ENCODE measurements at regions not wholly inside any gene's neighbourhood (a gene's known extent, or its start where the extent isn't known, plus 50 kb on each side); places are given as distances from the start of the nearest gene placed in this dataset.

DNA sequence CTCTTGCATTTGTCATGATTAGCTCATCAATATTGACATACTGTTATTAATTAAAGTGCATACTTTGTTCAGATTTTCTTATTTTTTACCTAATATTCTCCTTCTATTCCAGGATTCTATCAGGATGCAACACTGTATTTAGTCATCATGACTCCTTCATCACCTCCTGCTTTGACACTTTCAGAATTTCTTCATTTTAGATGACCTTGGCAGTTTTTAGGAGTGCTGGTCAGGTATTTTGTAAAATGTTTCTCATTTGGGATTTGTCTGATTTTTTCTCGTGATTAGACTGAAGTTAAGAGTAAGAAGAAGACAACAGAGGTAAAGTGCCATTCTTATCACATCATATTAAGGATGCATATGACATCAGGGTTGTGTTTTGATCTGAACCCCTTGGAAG lies 167.0 kb upstream of the FOXG1 start:
- Mint-ChIP-seq H3K27me3 (no peaks in the 10 kb centered on the region), H3K27ac (no peak overlapping the region), H3K9me3 (ENCODE audit: insufficient read depth) (no peaks in the 10 kb centered on the region), H3K4me3 (no peak overlapping the region), H3K4me1 (no peaks in the 10 kb centered on the region)
- no peaks in the 10 kb centered on the region for H3K79me2 ChIP-seq (ENCODE audit: control insufficient read depth, insufficient read depth, low read length)
- H3K4me1 ChIP-seq (ENCODE audit: control insufficient read depth in 2 of 2, insufficient read depth in 2 of 2, low read length in 2 of 2) = no peaks in the 10 kb centered on the region
- ChIA-PET CTCF (no interaction called here), POLR2A (no interaction called here)
- no peak overlapping the region for H3K9ac ChIP-seq (ENCODE audit: low read length)
- no peak overlapping the region for H3K4me3 ChIP-seq (ENCODE audit: control extremely low read depth in 1 of 5, extremely low read depth in 1 of 5, insufficient read depth in 1 of 5, low read depth in 2 of 5, low read length in 4 of 5)
- TF ChIP-seq, protein P1, sequence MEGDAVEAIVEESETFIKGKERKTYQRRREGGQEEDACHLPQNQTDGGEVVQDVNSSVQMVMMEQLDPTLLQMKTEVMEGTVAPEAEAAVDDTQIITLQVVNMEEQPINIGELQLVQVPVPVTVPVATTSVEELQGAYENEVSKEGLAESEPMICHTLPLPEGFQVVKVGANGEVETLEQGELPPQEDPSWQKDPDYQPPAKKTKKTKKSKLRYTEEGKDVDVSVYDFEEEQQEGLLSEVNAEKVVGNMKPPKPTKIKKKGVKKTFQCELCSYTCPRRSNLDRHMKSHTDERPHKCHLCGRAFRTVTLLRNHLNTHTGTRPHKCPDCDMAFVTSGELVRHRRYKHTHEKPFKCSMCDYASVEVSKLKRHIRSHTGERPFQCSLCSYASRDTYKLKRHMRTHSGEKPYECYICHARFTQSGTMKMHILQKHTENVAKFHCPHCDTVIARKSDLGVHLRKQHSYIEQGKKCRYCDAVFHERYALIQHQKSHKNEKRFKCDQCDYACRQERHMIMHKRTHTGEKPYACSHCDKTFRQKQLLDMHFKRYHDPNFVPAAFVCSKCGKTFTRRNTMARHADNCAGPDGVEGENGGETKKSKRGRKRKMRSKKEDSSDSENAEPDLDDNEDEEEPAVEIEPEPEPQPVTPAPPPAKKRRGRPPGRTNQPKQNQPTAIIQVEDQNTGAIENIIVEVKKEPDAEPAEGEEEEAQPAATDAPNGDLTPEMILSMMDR (IDR thresholded peaks at IDR 0.05) = no peak
- TF ChIP-seq EZH2 (IDR thresholded peaks at IDR 0.05; ENCODE audit: borderline replicate concordance, insufficient read depth, low read depth, low read length, poor library complexity, severe bottlenecking) = no peak
- H3K27me3 ChIP-seq (replicated peaks in 1 of 4; ENCODE audit: control extremely low read depth in 1 of 4, control insufficient read depth in 3 of 4, insufficient read depth in 4 of 4, low read length in 3 of 4) = no peaks in the 10 kb centered on the region
- H3K4me2 ChIP-seq (replicated peaks; ENCODE audit: low read depth, low read length, poor library complexity, severe bottlenecking) = no peak overlapping the region
- H3K27ac ChIP-seq (ENCODE audit: low read length in 2 of 2) = no peak overlapping the region
- DNase-seq (no peak), ATAC-seq (ENCODE audit: low read depth) (no peak)
- H4K20me1 ChIP-seq (ENCODE audit: control insufficient read depth, insufficient read depth, low read length, poor library complexity, severe bottlenecking) = no peaks in the 10 kb centered on the region
- no CpG with 5 or more reads among the region's 1 CpG for WGBS (ENCODE audit: insufficient coverage)
- no peak overlapping the region for H2AFZ ChIP-seq (ENCODE audit: insufficient read depth, low read depth, low read length, poor library complexity, severe bottlenecking)
- no peaks in the 10 kb centered on the region for H3K36me3 ChIP-seq (replicated peaks in 1 of 2; ENCODE audit: control extremely low read depth in 1 of 2, control insufficient read depth in 1 of 2, extremely low read depth in 1 of 2, insufficient read depth in 2 of 2, low read length in 1 of 2)
- H3K9me3 ChIP-seq (ENCODE audit: control extremely low read depth in 1 of 3, control insufficient read depth in 2 of 3, insufficient read depth in 1 of 3, low read length in 2 of 3) = no peaks in the 10 kb centered on the region
- intact Hi-C loops (cut with micrococcal nuclease) = no loop called here

DNA sequence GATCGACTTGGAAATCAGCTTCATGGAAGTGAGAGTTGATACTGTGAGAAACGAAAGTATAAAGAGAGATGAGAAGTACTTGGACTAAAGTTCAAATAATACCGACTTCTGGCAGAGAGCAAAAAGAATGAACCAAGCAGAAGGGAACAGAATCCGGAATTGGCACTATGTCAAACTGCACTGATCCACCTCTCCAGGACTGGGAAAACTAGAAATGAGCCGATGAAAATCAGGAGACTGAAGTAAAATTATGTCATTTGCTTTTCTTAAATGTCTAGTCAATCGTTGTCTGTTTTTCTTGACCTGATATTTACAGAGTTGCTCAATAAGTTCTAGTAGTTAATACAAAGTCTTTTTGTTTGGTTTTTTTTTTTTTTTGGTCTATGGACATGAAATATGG lies 163.0 kb upstream of the FOXG1 start:
- no peak overlapping the region for H3K4me3 ChIP-seq (ENCODE audit: control extremely low read depth in 1 of 5, extremely low read depth in 1 of 5, insufficient read depth in 1 of 5, low read depth in 2 of 5, low read length in 4 of 5)
- Mint-ChIP-seq H3K9me3 (ENCODE audit: insufficient read depth) (no peaks in the 10 kb centered on the region), H3K27ac (no peak overlapping the region), H3K27me3 (no peaks in the 10 kb centered on the region), H3K4me1 (no peaks in the 10 kb centered on the region), H3K4me3 (no peak overlapping the region)
- no peak for DNase-seq
- H3K4me2 ChIP-seq (replicated peaks; ENCODE audit: low read depth, low read length, poor library complexity, severe bottlenecking) = no peak overlapping the region
- 100% methylated on average over 3 of the region's 6 CpGs for WGBS (ENCODE audit: insufficient coverage)
- ChIA-PET POLR2A (no interaction called here), CTCF (no interaction called here)
- no peaks in the 10 kb centered on the region for H3K36me3 ChIP-seq (replicated peaks in 1 of 2; ENCODE audit: control extremely low read depth in 1 of 2, control insufficient read depth in 1 of 2, extremely low read depth in 1 of 2, insufficient read depth in 2 of 2, low read length in 1 of 2)
- no peaks in the 10 kb centered on the region for H3K27me3 ChIP-seq (replicated peaks in 1 of 4; ENCODE audit: control extremely low read depth in 1 of 4, control insufficient read depth in 3 of 4, insufficient read depth in 4 of 4, low read length in 3 of 4)
- H3K9ac ChIP-seq (ENCODE audit: low read length) = no peak overlapping the region
- TF ChIP-seq EZH2 (IDR thresholded peaks at IDR 0.05; ENCODE audit: borderline replicate concordance, insufficient read depth, low read depth, low read length, poor library complexity, severe bottlenecking) = no peak
- intact Hi-C loops (cut with micrococcal nuclease) = no loop called here
- no peak overlapping the region for H3K27ac ChIP-seq (ENCODE audit: low read length in 2 of 2)
- H2AFZ ChIP-seq (ENCODE audit: insufficient read depth, low read depth, low read length, poor library complexity, severe bottlenecking) = no peak overlapping the region
- no peaks in the 10 kb centered on the region for H3K9me3 ChIP-seq (ENCODE audit: control extremely low read depth in 1 of 3, control insufficient read depth in 2 of 3, insufficient read depth in 1 of 3, low read length in 2 of 3)
- no peaks in the 10 kb centered on the region for H3K79me2 ChIP-seq (ENCODE audit: control insufficient read depth, insufficient read depth, low read length)
- no peaks in the 10 kb centered on the region for H3K4me1 ChIP-seq (ENCODE audit: control insufficient read depth in 2 of 2, insufficient read depth in 2 of 2, low read length in 2 of 2)
- ATAC-seq (ENCODE audit: low read depth) = no peak
- H4K20me1 ChIP-seq (ENCODE audit: control insufficient read depth, insufficient read depth, low read length, poor library complexity, severe bottlenecking) = no peaks in the 10 kb centered on the region
